ENCODE measurements at regions not wholly inside any gene's neighbourhood (a gene's known extent, or its start where the extent isn't known, plus 50 kb on each side); places are given as distances from the start of the nearest gene placed in this dataset.

- Histone ChIP-seq H3K4me1 (no peaks in the 10 kb centered on the region), H3K4me3 (no peak overlapping the region), H3K27me3 (no peaks in the 10 kb centered on the region), H3K36me3 (no peaks in the 10 kb centered on the region), H3K9ac (ENCODE audit: low read depth in 2 of 2, low read length in 2 of 2) (no peak overlapping the region), H3K27ac (no peak overlapping the region), H3K9me3 (no peaks in the 10 kb centered on the region)
- no peak for DNase-seq
- no peak for TF ChIP-seq CTCF (IDR thresholded peaks at IDR 0.05)
- intact Hi-C loops (cut with DNase I): no loop called here
Measured at GRCh38 chr4:108371282-108371681, 202.6 kb upstream of the LEF1 start.

GRCh38 chr4:108370291-108371141 is 201.8 kb upstream of the LEF1 start:
- Histone ChIP-seq H3K9me3 (no peaks in the 10 kb centered on the region), H3K4me3 (no peak overlapping the region), H3K36me3 (no peaks in the 10 kb centered on the region), H3K27ac (no peak overlapping the region), H3K4me1 (no peaks in the 10 kb centered on the region), H3K9ac (ENCODE audit: low read depth in 2 of 2, low read length in 2 of 2) (no peak overlapping the region), H3K27me3 (no peaks in the 10 kb centered on the region)
- TF ChIP-seq CTCF (IDR thresholded peaks at IDR 0.05): no peak
- intact Hi-C loops (cut with DNase I): no loop called here
- no peak for DNase-seq

GRCh38 chr4:108369035-108369655 is 200.4 kb upstream of the LEF1 start:
- Histone ChIP-seq H3K9me3 (no peaks in the 10 kb centered on the region), H3K36me3 (no peaks in the 10 kb centered on the region), H3K27ac (no peak overlapping the region), H3K27me3 (no peaks in the 10 kb centered on the region), H3K4me3 (no peak overlapping the region), H3K9ac (ENCODE audit: low read depth in 2 of 2, low read length in 2 of 2) (no peak overlapping the region), H3K4me1 (no peaks in the 10 kb centered on the region)
- intact Hi-C loops (cut with DNase I): no loop called here
- TF ChIP-seq CTCF (IDR thresholded peaks at IDR 0.05): no peak
- no peak for DNase-seq

- no peak for TF ChIP-seq CTCF (IDR thresholded peaks at IDR 0.05)
- H3K9ac ChIP-seq (ENCODE audit: low read depth in 2 of 2, low read length in 2 of 2): no peak overlapping the region
- no peak overlapping the region for H3K4me3 ChIP-seq
- H3K36me3 ChIP-seq: no peaks in the 10 kb centered on the region
- no peak overlapping the region for H3K27ac ChIP-seq
- no peaks in the 10 kb centered on the region for H3K4me1 ChIP-seq
- H3K27me3 ChIP-seq: no peaks in the 10 kb centered on the region
- H3K9me3 ChIP-seq: no peaks in the 10 kb centered on the region
- intact Hi-C loops (cut with DNase I): no loop called here
- no peak for DNase-seq
Measured at GRCh38 chr4:108367751-108368150, 199.0 kb upstream of the LEF1 start.

- intact Hi-C loops (cut with DNase I): no loop called here
- Histone ChIP-seq H3K9me3 (no peaks in the 10 kb centered on the region), H3K4me3 (no peak overlapping the region), H3K27ac (no peak overlapping the region), H3K27me3 (no peaks in the 10 kb centered on the region), H3K9ac (ENCODE audit: low read depth in 2 of 2, low read length in 2 of 2) (no peak overlapping the region), H3K36me3 (no peaks in the 10 kb centered on the region), H3K4me1 (no peaks in the 10 kb centered on the region)
- no peak for TF ChIP-seq CTCF (IDR thresholded peaks at IDR 0.05)
- DNase-seq: no peak
Measured at GRCh38 chr4:108366716-108367115, 198.0 kb upstream of the LEF1 start.

All from colonic mucosa (tissue), 4 donors.